ENCODE measurements at regions not wholly inside any gene's neighbourhood (a gene's known extent, or its start where the extent isn't known, plus 50 kb on each side); places are given as distances from the start of the nearest gene placed in this dataset.

DNA sequence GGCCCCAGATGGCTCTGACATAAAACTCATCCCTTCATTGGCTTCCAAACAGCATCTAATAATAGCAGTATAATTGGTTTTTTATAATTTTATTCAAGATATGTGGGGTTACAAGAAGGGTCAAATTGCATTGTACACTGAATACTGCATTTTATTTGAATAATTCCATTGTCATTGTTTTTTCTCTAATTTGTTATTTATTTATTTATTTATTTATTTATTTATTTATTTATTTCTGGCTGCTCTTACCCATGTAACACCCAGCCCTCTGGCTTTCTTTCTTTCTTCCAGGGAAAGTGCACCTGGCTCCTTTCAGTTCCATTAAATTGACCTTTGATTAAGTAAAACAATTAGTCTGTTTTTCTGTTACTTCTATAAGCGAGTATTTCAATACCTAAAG is 210.1 kb downstream of the CDH9 start:
- no peaks in the 10 kb centered on the region for H3K36me3 Mint-ChIP-seq
- no peak overlapping the region for H3K4me3 Mint-ChIP-seq
- no peaks in the 10 kb centered on the region for H3K4me1 Mint-ChIP-seq (ENCODE audit: low read depth)
- no peaks in the 10 kb centered on the region for H3K27me3 Mint-ChIP-seq
- intact Hi-C loops (cut with micrococcal nuclease), result no loop called here
- H3K9me3 Mint-ChIP-seq, result peaks cover 28% of the 10 kb centered on the region
- H3K27ac Mint-ChIP-seq, result no peak overlapping the region
- ChIA-PET CTCF (no interaction called here), POLR2A (no interaction called here)
- no peak for DNase-seq

DNA sequence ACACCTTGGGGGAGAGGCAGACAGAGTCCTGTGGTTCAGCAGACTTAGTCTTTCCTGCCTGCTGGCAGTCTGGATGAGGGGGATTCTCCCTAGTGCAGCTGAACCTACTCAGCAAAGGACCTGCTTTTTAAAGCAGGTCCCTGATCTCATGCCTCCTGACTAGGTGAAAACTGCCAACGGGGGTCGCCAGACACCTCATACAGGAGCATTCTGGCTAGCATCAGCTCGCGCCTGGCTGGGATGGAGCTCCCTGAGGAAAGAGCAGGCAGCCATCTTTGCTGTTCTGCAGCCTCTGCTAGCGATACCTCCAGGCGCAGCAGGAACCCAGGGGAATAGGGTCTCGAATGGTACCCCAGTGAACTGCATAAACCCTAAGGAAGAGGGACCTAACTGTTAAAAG is 225.2 kb downstream of the CDH9 start:
- H3K27ac Mint-ChIP-seq, result no peak overlapping the region
- intact Hi-C loops (cut with micrococcal nuclease), result no loop called here
- no peaks in the 10 kb centered on the region for H3K27me3 Mint-ChIP-seq
- CTCF ChIA-PET, result no interaction called here
- POLR2A ChIA-PET, result no interaction called here
- H3K9me3 Mint-ChIP-seq, result peaks cover 31% of the 10 kb centered on the region
- no peak overlapping the region for H3K4me3 Mint-ChIP-seq
- no peaks in the 10 kb centered on the region for H3K36me3 Mint-ChIP-seq
- no peaks in the 10 kb centered on the region for H3K4me1 Mint-ChIP-seq (ENCODE audit: low read depth)
- DNase-seq, result no peak

DNA sequence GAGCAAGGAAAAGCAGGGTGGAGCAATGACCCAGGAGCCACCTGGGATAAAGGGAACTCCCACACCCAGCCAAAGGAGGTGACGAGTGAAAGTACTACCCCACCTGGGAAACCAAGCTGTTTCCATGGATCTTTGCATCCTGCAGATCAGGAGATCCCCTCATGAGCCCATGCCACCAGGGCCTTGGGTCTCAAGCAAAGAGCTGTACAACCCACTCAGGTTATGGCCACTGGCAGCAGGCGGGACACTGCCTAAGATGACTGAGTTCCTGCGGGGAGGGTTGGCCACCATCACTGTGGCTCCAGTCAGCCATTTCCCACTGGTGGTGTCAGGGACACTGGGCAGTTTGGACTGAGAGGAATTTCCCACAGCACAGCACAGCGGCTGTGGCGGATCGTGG is 225.7 kb downstream of the CDH9 start:
- Mint-ChIP-seq H3K36me3 (no peaks in the 10 kb centered on the region), H3K27ac (no peak overlapping the region), H3K9me3 (peaks cover 26% of the 10 kb centered on the region), H3K4me1 (ENCODE audit: low read depth) (no peaks in the 10 kb centered on the region), H3K4me3 (no peak overlapping the region), H3K27me3 (no peaks in the 10 kb centered on the region)
- POLR2A ChIA-PET, result no interaction called here
- CTCF ChIA-PET, result no interaction called here
- intact Hi-C loops (cut with micrococcal nuclease), result no loop called here
- DNase-seq, result no peak

DNA sequence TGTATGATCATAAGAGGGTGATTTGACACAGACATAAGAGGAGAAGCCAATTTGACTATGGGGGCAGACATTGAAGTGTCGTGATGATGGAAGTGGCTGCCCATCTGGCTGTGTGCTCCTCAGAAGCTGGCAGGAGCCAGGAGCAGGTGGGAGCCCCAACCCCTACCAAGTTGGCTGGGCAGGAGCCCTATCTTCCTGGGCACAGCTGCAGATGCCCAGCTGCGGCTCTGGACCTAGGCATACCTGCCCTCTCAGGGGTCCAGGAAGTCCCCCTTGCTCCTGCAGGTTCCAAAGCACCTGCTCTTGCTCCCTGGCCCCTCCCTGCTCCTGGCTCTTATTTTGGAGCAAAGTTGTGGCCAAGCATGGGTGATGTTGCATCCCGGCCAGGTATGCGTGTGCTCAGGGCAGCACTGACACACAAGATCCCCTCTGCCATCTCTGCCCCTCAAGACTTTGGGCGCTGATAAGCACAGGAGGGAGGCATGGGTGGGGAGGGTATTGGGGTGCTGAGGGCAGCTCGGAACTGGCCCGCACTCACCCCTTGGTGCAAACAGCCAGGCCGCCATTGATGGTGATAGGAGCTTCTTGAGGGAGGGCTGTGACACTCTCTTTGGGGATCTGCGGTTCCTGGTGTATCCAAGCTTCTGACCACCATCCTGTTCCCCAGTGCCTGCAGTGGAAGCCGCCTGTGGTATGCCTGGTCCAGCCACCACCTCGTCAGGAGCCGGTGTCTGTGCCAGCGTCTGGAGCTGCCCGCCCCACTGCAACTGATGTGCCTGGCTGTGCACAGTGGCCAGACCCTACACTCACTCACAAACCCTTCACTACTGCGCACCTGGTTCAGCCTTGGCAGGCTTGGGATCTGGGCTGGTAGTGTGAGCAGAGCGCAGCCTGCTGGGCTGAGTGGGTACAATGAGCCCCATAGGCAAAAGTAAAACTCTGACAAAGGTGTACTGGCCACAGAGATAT is 230.9 kb downstream of the CDH9 start:
- Mint-ChIP-seq H3K27ac (no peak overlapping the region), H3K36me3 (no peaks in the 10 kb centered on the region), H3K4me3 (no peak overlapping the region), H3K9me3 (peaks cover 17% of the 10 kb centered on the region), H3K4me1 (ENCODE audit: low read depth) (no peaks in the 10 kb centered on the region), H3K27me3 (no peaks in the 10 kb centered on the region)
- DNase-seq, result no peak
- intact Hi-C loops (cut with micrococcal nuclease), result no loop called here
- ChIA-PET CTCF (no interaction called here), POLR2A (no interaction called here)

DNA sequence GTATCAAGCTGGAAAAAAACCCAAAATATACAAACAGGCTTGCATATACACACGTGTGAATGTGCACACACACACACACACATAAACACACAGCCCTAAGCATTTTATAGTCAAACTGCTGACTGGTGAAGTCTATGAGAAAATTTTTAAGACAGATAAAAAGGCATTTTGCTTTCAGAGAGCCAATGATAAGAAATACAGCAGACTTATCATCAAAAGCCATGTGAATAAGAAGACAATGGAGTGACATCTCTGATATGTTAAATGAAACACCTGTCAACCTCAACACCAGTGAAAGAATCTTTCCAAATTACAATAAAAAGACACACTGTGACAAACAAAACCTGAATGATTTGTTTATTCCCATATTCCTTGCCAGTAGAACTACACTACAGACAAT is 233.3 kb downstream of the CDH9 start:
- no peak overlapping the region for H3K27ac Mint-ChIP-seq
- H3K4me1 Mint-ChIP-seq (ENCODE audit: low read depth), result no peaks in the 10 kb centered on the region
- CTCF ChIA-PET, result no interaction called here
- H3K4me3 Mint-ChIP-seq, result no peak overlapping the region
- POLR2A ChIA-PET, result no interaction called here
- no peaks in the 10 kb centered on the region for H3K36me3 Mint-ChIP-seq
- intact Hi-C loops (cut with micrococcal nuclease), result no loop called here
- H3K9me3 Mint-ChIP-seq, result peaks cover 17% of the 10 kb centered on the region
- H3K27me3 Mint-ChIP-seq, result no peaks in the 10 kb centered on the region
- no peak for DNase-seq

DNA sequence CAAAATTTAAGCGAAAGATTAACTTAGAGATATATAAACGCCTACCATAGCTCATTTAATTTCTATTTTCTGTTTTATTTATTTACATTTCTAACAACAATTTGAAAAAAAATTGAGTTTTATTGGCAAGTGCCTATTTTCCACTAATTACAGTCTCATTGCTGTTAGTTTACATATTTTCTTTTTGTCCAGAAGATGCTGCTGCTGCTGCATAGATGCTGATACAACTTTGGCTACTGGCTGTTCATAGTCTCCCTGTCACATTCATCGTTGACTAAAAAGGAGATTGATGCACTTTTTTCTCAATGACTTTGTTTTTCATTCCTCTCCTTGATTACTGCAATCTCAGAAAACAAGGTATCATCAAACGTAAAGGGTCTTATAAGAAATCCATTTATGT is 235.4 kb downstream of the CDH9 start:
- CTCF ChIA-PET, result no interaction called here
- no peak for DNase-seq
- no peaks in the 10 kb centered on the region for H3K4me1 Mint-ChIP-seq (ENCODE audit: low read depth)
- intact Hi-C loops (cut with micrococcal nuclease), result no loop called here
- no peaks in the 10 kb centered on the region for H3K36me3 Mint-ChIP-seq
- POLR2A ChIA-PET, result no interaction called here
- no peaks in the 10 kb centered on the region for H3K27me3 Mint-ChIP-seq
- H3K27ac Mint-ChIP-seq, result no peak overlapping the region
- H3K4me3 Mint-ChIP-seq, result no peak overlapping the region
- H3K9me3 Mint-ChIP-seq, result peaks cover 19% of the 10 kb centered on the region

DNA sequence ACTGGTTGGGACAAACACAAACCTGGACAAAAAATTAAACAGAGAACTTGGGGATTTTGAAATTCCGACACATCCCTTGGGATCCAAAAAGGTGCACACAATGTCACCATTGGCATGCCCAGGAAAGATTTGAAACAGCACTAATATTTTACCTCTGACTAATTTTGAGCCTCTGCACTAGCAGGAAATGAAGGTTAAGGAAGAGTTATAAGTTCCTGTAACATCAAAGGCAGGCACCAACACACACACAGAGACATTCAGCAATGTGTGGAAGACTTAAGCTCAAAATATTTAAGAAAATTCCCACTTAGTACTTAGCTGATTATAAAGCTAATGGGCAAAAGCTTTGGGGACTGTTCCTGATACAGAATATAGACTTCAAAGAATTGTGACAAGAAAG is 247.0 kb downstream of the CDH9 start:
- POLR2A ChIA-PET, result no interaction called here
- intact Hi-C loops (cut with micrococcal nuclease), result no loop called here
- no peaks in the 10 kb centered on the region for H3K27me3 Mint-ChIP-seq
- no peaks in the 10 kb centered on the region for H3K4me1 Mint-ChIP-seq (ENCODE audit: low read depth)
- H3K36me3 Mint-ChIP-seq, result no peaks in the 10 kb centered on the region
- DNase-seq, result no peak
- CTCF ChIA-PET, result no interaction called here
- no peak overlapping the region for H3K4me3 Mint-ChIP-seq
- no peak overlapping the region for H3K27ac Mint-ChIP-seq
- peaks cover 20% of the 10 kb centered on the region for H3K9me3 Mint-ChIP-seq

DNA sequence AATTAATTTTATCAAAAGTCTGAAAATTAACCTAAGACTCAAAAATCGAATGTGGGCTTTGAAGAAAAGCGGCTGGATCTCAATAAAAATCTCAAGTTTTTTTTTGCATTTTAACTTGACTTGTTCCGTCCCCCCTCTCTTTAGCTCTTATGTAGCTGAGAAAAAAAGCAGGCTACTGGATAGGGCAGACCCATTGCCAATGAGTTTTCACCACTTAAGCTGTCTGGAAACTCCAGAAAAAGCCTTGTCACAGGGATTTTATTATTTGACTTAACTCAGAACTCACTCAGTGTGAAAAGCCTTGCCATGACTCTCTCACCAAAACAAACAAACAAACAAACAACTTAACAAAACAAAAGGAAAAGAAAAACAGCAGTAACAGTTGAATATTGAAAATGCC is 247.4 kb downstream of the CDH9 start:
- H3K27me3 Mint-ChIP-seq, result no peaks in the 10 kb centered on the region
- no peak for DNase-seq
- no peaks in the 10 kb centered on the region for H3K36me3 Mint-ChIP-seq
- no peak overlapping the region for H3K4me3 Mint-ChIP-seq
- CTCF ChIA-PET, result no interaction called here
- peaks cover 20% of the 10 kb centered on the region for H3K9me3 Mint-ChIP-seq
- H3K4me1 Mint-ChIP-seq (ENCODE audit: low read depth), result no peaks in the 10 kb centered on the region
- POLR2A ChIA-PET, result no interaction called here
- no peak overlapping the region for H3K27ac Mint-ChIP-seq
- intact Hi-C loops (cut with micrococcal nuclease), result no loop called here

DNA sequence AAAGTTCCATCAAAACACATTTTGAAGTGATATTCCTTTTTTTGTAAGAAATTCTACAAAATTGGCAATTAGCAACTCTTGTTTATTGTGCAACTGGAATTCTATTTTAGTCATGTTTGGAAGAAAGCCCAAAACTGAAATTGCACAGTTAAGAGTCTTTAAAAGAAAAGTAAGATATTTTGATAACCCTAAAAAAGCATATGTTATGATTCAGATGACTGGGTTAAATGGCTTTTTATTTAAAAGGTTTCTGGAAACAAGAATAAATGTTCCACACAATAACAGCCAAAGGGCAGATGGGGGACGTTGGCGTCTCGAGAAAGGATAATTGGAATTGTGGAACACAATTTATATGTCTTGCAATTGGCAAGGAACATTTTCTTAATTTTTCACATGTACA is 275.2 kb downstream of the CDH9 start:
- ChIA-PET CTCF (no interaction called here), POLR2A (no interaction called here)
- no peak for DNase-seq
- H3K4me1 Mint-ChIP-seq (ENCODE audit: low read depth), result no peaks in the 10 kb centered on the region
- intact Hi-C loops (cut with micrococcal nuclease), result no loop called here
- H3K4me3 Mint-ChIP-seq, result no peak overlapping the region
- H3K36me3 Mint-ChIP-seq, result no peaks in the 10 kb centered on the region
- peaks cover 25% of the 10 kb centered on the region for H3K9me3 Mint-ChIP-seq
- no peaks in the 10 kb centered on the region for H3K27me3 Mint-ChIP-seq
- no peak overlapping the region for H3K27ac Mint-ChIP-seq

DNA sequence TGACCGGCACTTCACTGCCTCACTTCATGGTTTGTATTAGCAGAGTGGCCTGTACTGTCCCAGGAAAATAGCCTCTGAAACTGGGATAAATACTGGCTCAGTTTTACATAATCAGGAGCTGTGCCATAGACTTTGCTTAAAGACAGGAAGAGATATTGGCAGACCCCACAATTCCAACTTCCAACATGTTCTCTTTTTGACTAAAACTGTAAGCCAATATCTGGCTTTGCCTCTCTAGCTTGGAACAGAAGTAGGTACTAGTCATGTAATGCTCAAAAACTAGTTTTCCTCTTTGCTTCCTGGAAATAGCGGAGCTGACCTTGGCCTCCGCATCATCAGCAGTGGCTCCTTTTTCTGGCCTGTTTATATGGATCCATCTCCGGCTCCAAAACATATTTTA is 276.9 kb downstream of the CDH9 start:
- intact Hi-C loops (cut with micrococcal nuclease), result no loop called here
- H3K4me3 Mint-ChIP-seq, result no peak overlapping the region
- H3K4me1 Mint-ChIP-seq (ENCODE audit: low read depth), result no peaks in the 10 kb centered on the region
- ChIA-PET POLR2A (no interaction called here), CTCF (no interaction called here)
- no peaks in the 10 kb centered on the region for H3K27me3 Mint-ChIP-seq
- no peak overlapping the region for H3K27ac Mint-ChIP-seq
- H3K9me3 Mint-ChIP-seq, result peaks cover 20% of the 10 kb centered on the region
- DNase-seq, result no peak
- H3K36me3 Mint-ChIP-seq, result no peaks in the 10 kb centered on the region

DNA sequence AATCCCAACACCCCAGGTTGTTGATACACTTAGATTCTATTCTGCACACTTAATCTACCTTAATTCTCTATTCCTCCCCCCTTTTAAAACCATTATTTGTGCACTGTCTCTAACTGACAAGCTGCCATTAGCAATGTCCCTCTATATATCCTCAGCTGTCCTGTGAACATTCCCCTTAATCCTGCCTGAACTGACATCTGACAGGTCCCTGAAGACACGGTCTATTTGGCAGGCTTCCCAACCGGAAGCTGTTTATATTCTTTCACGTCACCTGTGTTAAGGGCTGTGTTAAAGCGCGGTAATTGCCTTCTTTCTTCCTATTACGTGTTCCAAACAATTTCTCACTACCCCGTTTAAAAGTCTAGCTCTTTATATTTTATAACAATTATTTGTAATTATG is 277.3 kb downstream of the CDH9 start:
- Mint-ChIP-seq H3K36me3 (no peaks in the 10 kb centered on the region), H3K4me1 (ENCODE audit: low read depth) (no peaks in the 10 kb centered on the region), H3K27me3 (no peaks in the 10 kb centered on the region), H3K9me3 (peaks cover 16% of the 10 kb centered on the region), H3K27ac (no peak overlapping the region), H3K4me3 (no peak overlapping the region)
- ChIA-PET POLR2A (no interaction called here), CTCF (no interaction called here)
- intact Hi-C loops (cut with micrococcal nuclease), result no loop called here
- DNase-seq, result no peak

DNA sequence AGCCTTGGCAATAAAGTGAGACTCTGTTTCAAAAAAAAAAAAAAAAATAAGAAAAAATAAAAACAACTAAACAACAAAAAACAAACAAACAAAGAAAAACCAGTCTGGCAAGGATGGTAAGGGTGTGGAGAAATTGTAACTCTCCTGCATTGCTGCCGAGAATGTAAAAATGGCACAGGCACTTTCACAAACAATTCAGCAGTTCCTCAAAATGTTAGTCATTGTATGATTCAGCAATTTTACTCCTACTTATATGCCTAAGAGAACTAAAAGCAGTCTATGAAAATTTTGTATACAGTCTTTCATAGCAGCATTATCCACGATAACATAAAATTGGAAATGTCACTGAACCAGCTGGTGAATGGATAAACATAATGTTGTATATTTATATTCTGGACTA is 280.4 kb downstream of the CDH9 start:
- H3K36me3 Mint-ChIP-seq, result no peaks in the 10 kb centered on the region
- H3K27ac Mint-ChIP-seq, result no peak overlapping the region
- POLR2A ChIA-PET, result no interaction called here
- no peak overlapping the region for H3K4me3 Mint-ChIP-seq
- peaks cover 25% of the 10 kb centered on the region for H3K9me3 Mint-ChIP-seq
- no peaks in the 10 kb centered on the region for H3K4me1 Mint-ChIP-seq (ENCODE audit: low read depth)
- intact Hi-C loops (cut with micrococcal nuclease), result no loop called here
- CTCF ChIA-PET, result no interaction called here
- no peaks in the 10 kb centered on the region for H3K27me3 Mint-ChIP-seq
- DNase-seq, result no peak

DNA sequence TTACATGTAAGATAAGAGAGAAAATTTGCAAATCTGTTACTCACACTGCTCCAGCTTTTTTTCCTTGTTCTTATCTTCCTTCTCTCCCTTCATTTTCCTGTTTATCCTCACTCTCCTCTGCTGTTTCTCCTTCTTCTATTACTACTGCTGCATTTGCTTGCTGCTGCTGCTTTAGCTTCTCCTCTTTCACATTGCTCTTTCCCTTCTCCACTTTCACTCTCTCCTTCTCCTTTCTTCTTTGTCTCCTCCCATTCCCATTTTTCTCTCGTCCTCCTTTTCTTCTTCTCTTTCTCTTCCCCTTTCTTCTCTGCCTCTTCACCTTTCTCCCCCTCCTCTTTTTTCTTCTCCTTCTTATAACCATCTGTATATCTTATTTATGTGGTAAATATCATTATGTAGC is 288.6 kb downstream of the CDH9 start:
- Mint-ChIP-seq H3K36me3 (no peaks in the 10 kb centered on the region), H3K9me3 (peaks cover 11% of the 10 kb centered on the region), H3K27ac (no peak overlapping the region), H3K27me3 (no peaks in the 10 kb centered on the region), H3K4me1 (ENCODE audit: low read depth) (no peaks in the 10 kb centered on the region), H3K4me3 (no peak overlapping the region)
- DNase-seq, result no peak
- ChIA-PET CTCF (no interaction called here), POLR2A (no interaction called here)
- intact Hi-C loops (cut with micrococcal nuclease), result no loop called here

Measured in activated CD4-positive, alpha-beta memory T cell treated with anti-CD3 and anti-CD28 coated beads for 36 hours (primary cell).